Fibroblast of the aortic adventitia (primary cell): ENCODE measurements at regions not wholly inside any gene's neighbourhood (a gene's known extent, or its start where the extent isn't known, plus 50 kb on each side); places are given as distances from the start of the nearest gene placed in this dataset.

Experiments
- DNase-seq: peaks from one replicate; pipeline ENCODE4 v3.0.0-alpha.2; 2010; ENCODE audit warnings: low read depth
- H3K4me3 ChIP-seq: 2 replicates; pipeline ENCODE4 v1.5.1; 2011; ENCODE audit warnings: low read depth, mild to moderate bottlenecking, control low read depth, low read length, moderate library complexity
- CTCF ChIP-seq: IDR thresholded peaks from 2 replicates; pipeline ENCODE4 v1.5.1; 2011; ENCODE audit warnings: mild to moderate bottlenecking, low read length, control low read depth, inconsistent platforms; ENCODE audit not compliant: insufficient read depth

DNA sequence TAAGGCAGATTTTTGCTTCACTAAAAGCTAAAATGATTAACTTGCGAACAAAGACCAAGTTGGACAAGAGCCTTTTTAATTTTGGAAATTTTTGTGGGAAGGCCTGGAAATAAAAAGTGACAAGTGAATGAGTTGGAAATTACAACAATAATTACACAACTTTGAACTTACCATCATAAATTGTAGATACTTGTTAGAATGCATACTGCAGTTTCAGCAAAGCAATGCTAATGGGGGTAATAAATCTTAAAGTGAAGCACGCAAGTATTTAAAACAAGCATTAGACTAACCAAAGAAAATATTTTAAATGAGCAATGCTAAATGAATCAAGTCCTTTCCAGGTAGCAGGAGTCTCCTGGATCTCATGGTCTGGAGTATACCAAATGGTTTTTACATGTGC is 83.2 kb upstream of the EYA4 start:
- no peak for DNase-seq
- no peak overlapping the region for H3K4me3 ChIP-seq
- TF ChIP-seq CTCF = no peak

DNA sequence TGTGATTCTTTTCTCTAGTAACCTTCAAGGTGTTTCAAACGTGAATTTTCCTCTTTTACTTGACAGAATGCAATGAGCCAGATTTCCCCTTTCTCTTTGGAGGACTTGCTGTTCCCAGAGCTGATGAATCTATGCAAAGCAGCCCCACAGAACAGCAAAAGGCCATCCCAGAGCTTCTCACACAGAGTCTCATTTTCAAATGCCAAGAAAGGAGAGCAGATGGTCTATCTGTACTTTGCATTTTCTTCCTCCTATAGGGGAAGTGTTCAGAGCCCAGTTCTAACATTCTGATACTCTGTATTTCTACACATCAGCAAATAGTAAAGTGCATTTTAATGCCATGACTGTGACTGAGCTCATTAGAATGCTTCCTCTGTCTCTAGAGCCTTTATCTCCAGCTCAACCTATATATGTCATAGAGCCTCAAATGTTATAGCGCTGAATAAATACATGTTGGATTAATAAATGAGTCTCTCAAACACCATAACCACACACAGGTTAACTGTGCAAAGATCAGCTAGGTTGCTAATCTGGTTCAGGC is 81.8 kb upstream of the EYA4 start:
- no peak for DNase-seq
- no peak for TF ChIP-seq CTCF
- H3K4me3 ChIP-seq = no peak overlapping the region

DNA sequence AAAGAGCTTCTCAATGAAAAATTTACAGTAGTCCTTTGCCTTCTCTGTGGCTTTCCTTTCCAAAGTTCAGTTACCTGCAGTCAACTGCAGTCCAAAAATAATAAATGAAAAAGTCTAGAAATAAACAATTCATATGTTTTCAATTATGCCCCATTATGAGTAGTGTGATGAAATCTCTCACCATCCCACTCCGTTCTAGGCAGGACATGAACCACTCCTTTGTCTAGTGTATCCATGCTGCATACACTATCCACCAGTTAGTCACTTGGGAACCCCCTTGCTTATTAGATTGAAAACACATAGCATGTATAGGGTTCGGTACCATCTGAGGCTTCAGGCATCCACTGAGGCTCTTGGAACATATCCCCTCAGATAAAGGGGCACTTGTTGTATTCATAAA is 80.6 kb upstream of the EYA4 start:
- H3K4me3 ChIP-seq = no peak overlapping the region
- peak; percentile 1 for DNase-seq
- TF ChIP-seq CTCF = no peak

DNA sequence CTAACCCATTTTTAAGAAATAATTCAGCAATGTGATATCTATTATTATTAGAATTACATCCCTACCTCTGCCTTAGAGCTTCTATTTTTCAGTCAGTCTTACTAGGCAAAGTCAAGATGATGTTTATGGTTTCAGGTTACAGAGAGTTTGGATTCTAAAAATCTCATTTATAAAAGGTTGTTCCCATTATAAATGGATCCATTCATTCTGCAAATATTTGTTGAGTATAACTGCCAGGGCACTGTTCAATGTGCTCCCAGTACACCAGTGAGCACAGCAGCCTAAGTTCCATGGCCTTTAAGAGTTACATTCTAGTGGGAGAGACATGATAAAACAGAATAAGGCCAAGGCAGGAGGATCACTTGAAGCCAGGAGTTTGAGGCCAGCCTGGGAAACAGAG is 75.9 kb upstream of the EYA4 start:
- no peak for DNase-seq
- no peak for TF ChIP-seq CTCF

GRCh38 chr6:133166766-133167165 is 74.4 kb upstream of the EYA4 start:
- no peak for DNase-seq
- TF ChIP-seq CTCF = no peak
- H3K4me3 ChIP-seq = no peak overlapping the region

More for the DNA sequence above, 75.9 kb upstream of the EYA4 start:
- H3K4me3 ChIP-seq = no peak overlapping the region

GRCh38 chr6:133169901-133170300 is 71.3 kb upstream of the EYA4 start:
- no peak for TF ChIP-seq CTCF
- no peak for DNase-seq
- no peak overlapping the region for H3K4me3 ChIP-seq

GRCh38 chr6:133170602-133171001 is 70.6 kb upstream of the EYA4 start:
- no peak for TF ChIP-seq CTCF
- no peak for DNase-seq

More at GRCh38 chr6:133170602-133171001, 70.6 kb upstream of the EYA4 start:
- no peak overlapping the region for H3K4me3 ChIP-seq
